GM23248 (cell line): ENCODE measurements at regions not wholly inside any gene's neighbourhood (a gene's known extent, or its start where the extent isn't known, plus 50 kb on each side); places are given as distances from the start of the nearest gene placed in this dataset.

Experiments used
- EZH2 ChIP-seq: fragments of 200-600 bp; sonication (generic); IDR thresholded peaks from 2 replicates; pipeline ENCODE4 v1.6.1; 2018; ENCODE audit warnings: antibody characterized with exemption, mild to moderate bottlenecking; ENCODE audit not compliant: insufficient read depth, poor library complexity, severe bottlenecking
- EZH2phosphoT487 ChIP-seq: fragments of 200-600 bp; sonication (generic); IDR thresholded peaks from 2 replicates; pipeline ENCODE4 v1.6.1; 2018; ENCODE audit warnings: antibody characterized with exemption, moderate library complexity, mild to moderate bottlenecking, low read depth; ENCODE audit not compliant: insufficient read depth

DNA sequence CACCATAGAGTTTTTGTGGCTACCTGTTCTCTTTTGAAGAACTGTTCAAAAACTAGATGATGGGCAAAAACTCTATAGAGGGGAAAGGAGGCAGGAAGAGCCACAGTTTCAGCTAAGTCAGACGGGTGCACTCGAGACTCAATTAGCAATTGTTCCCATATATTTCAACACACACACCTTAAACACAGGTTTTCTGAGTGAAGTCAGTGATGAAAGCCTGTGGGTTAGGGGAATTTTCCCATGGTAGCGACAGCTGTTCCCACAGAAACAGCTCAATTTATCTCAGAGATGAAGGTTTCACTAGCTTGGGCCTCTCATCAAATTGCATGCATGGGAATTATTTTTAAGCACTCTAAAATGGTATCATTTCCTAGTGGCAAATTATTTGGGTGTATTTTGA lies 143.4 kb downstream of the ZIC5 start:
- no peak for TF ChIP-seq EZH2
- no peak for TF ChIP-seq EZH2phosphoT487
